GM18502 (cell line): ENCODE measurements at regions not wholly inside any gene's neighbourhood (a gene's known extent, or its start where the extent isn't known, plus 50 kb on each side); places are given as distances from the start of the nearest gene placed in this dataset.

ENCODE experiments used
- ATAC-seq: cut with Tn5 transposase; IDR thresholded peaks from one replicate; pipeline ENCODE4 v1.9.1; 2021; ENCODE audit warnings: mild to moderate bottlenecking; ENCODE audit not compliant: unreplicated experiment, poor library complexity

- ATAC-seq, result no peak
Measured at GRCh38 chr10:33681595-33681994, 347.1 kb upstream of the NRP1 start.

- ATAC-seq, result no peak
Measured at GRCh38 chr10:33680036-33680435, 345.6 kb upstream of the NRP1 start.

- ATAC-seq, result no peak
Measured at GRCh38 chr10:33676606-33677339, 342.3 kb upstream of the NRP1 start.

DNA sequence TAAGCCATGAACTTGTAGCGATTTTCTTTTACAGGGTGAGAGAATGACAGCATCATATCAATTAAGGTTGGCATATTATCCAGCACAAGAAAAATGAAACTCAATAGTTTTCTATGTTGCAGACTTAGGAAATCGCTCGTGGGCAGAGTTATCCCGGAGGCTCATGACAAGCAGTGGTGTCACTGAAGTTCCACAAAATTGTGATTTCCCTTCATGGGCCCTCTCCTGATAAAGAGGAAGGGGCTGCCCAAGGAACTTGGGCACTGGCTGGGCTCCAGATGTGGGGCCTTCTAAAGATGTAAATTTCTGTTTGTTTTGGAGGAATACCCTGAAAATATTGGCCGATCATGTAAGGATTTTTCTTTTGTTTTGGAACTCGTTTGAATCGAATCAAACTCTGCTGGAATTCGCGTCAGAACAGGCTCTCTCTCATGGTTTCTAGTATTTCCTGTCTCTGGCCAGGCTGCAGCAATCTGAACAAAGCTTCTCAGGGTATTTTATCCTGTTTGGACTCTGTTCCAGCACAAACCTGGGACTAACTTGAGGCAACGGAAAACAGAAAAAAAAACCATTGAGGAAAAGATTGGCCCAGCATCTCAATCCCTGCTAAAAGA lies 340.6 kb upstream of the NRP1 start:
- ATAC-seq, result no peak

DNA sequence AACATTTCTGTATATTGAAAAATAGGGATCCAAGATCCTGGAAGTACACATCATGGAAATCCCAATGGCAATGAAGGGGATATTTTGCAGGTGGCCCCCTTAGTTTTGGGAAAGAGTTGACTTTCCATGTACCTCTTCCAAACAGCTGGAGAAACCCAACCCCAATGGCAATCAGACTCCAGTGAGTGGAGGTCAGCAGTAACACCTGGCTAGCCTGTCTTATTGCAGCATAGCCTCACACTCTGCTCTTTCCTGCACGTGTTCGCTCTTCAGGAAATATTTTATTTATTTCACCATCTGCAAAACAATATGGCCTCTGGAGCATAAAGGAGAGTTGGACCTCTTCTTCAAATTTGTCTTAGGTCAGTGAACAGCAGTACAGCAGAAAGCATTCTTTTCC lies 340.0 kb upstream of the NRP1 start:
- ATAC-seq, result no peak

DNA sequence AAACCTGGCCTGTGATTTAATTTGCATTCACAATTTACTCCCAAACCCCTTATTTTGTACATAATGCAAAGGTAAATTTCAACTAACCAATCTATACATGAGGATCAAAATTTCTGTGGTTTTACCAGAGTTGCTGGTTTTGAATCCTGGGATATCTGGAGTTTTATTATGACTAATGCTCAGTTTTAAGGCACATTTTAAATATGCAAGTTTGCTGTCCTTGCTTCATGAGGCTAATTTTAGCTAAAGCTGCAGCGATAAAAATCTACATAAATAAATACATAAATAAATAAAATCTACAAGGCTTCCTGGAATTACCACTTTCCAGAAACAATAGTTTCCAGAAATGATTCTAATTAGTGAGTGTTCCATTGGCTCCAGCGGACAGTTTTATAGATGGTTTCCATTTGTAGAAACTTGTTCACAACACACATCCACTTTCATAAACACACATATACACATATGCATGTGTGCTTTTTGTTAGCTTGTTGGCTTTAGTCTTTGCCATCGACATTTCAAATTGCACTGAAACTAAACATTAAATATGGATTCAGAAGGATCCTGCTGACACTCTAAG lies 339.5 kb upstream of the NRP1 start:
- no peak for ATAC-seq

DNA sequence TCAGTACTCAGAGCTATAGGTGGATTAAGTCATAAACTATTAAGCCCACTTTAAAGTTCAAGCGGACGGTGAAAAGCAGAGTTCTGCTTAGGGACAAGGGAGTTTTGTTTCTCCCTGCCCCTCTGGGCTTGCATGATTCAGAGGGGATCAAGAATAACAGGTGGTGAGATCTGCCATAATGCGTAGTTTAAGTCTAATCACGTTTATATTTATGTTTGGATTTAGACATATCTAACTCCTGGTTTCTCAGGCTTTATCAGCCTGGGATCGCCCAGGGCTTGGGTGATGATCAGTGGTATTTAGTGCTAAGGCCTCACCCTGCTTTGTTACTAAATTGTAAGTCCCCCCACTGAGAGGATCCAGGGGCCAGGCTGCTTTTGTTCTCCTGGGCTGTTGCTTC lies 335.4 kb upstream of the NRP1 start:
- ATAC-seq, result no peak

DNA sequence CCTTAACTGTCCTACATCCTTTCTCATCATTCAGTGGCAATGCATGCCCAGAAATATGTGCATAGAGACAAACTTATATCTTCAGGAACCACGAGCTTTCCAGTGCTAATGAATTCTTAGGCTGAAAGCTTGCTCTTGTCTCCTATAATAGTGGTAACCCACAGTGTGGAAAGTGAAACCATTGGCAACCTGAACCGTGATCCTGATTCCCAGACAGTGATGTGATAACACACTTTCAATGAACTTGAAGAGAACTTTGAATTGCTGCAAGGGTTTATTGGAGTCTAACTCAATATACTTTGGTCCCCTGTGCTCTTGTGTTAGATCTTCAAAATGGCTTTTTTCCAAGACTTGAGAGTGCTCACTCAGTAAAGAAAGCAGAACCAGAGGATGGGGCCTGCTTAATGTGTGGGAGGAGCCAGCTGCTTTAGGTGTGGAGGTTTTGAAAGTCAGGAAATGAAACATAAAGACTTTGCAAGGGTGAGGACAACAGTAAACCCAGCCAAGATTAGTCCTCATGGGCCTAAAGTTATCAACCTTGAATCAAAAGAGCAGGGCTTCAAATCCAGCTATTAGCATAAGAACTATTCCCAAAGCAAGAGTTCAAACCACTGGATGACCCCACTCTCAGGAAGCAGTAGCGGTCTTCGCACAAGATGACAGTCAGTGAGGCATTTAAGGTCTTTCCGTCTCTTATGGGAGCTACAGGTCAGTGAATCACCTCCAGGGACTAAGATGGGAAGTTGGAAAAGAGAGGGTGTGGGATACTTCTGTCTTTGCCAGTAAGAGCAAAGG lies 332.4 kb upstream of the NRP1 start:
- no peak for ATAC-seq

DNA sequence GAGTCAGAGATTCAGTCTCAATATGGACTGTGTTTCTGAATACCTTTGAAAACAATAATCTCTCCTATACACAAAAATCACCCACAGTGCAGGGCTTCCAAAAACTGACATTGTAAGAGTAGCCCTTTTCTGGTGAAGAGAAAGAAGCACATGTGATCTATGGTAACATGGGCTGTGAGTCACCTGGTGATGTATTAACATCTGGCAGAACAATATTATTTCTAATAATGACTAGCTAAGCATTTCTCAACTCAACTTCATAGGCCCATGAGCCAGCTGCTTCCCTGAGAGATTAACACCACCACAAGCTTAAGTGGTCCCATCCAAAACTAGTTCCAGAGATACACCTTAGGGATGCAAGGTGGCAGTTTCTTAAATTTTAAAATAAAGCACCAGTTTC lies 331.0 kb upstream of the NRP1 start:
- no peak for ATAC-seq

DNA sequence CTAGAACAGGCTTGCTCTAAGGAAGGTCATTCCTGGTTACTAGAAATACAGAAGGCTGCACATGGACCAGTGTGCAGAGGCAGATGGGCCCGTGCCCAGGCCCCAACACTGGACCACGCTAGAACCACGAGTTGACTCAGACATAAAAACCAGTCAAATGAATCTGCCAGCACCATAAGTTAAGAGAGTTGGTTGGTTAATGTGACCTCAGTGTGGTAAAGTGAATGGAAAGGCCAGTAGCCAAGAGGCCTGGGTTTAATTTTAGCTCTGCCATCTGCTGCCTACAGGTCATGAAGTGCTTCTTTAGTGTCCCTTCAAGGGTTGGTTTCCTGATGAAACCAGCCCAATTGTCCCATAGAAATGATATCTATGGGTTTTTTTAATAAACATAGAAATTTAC lies 329.6 kb upstream of the NRP1 start:
- no peak for ATAC-seq

DNA sequence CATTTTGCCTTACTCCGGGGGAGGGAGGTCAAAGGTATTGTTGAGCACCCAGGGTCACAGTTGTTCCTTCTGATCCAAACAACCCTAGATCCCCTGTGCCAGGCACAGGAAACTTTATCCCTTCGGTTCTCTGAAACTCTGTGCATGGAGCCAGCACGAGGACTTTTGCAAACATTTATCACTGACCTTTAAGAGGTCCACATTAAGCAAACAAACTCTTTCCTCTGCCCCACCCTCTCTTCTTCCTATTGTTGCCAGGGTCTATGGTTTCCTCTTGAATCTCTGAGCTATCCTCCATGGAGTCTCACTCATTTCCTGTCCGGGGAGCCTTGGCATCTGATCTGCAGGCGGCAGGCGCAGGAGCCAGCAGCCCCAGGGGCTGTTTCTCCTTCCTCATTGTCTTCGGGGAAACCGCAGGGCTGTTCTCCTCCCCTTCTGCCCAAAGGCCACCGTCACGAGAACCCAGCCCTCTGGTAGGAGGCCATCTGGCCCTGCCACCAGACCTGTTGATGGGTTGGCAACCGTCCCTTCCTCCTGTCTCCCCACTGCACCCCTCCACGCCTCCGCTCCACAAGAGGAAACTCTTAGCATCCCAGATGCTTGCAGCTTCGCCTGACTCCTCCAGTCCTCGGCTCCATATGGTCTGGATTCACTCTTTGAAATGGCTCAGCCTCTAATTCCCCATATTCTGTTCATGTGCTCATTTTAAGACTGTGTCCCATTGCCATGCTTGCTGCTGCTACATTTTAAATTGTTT lies 327.3 kb upstream of the NRP1 start:
- no peak for ATAC-seq

DNA sequence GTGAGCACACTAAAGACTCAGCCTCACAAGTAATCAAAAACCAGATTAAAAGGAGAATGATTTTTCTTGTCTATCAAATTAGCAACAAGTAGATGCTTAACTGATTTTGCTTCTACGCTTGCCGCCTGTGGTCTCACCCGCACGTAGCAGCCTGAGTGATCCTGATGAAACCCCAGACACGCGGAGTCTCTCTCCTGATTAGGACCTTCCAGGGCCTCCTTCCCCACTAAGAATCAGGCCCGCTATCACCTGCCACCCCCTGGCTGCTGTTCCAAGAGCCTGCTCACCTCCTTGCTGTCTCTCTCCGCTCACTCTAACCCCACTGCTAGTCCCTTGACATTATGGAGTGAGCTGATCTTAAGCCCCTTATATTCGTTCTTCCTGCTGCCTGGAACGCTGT lies 325.9 kb upstream of the NRP1 start:
- no peak for ATAC-seq

- ATAC-seq, result no peak
Measured at GRCh38 chr10:33657913-33658312, 323.4 kb upstream of the NRP1 start.

GRCh38 chr10:33657154-33657908 lies 322.9 kb upstream of the NRP1 start:
- ATAC-seq, result no peak

DNA sequence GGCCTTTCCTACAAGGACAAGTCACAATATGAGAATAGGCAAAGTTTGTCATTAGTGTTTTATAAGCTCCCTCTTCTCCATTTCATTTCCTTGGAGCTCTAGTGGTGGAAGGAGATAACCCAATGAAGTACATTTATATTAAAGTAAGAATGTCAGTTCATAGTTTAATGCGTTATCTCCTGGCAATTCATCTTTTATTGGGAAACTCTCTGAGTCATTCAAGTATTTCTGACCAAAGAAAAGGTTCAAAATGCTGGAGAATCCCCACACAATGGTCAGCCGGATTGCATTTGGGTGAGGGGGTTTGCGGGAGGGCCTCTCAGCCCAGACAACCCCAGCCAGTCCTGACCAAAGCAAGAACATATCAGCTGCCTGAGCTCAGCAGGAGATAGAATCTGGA lies 321.5 kb upstream of the NRP1 start:
- ATAC-seq, result no peak

GRCh38 chr10:33655165-33655815 lies 320.8 kb upstream of the NRP1 start:
- ATAC-seq, result no peak

- no peak for ATAC-seq
Measured at GRCh38 chr10:33653584-33654367, 319.3 kb upstream of the NRP1 start.

- no peak for ATAC-seq
Measured at GRCh38 chr10:33652870-33653269, 318.4 kb upstream of the NRP1 start.
